ENCODE measurements at regions not wholly inside any gene's neighbourhood (a gene's known extent, or its start where the extent isn't known, plus 50 kb on each side); places are given as distances from the start of the nearest gene placed in this dataset.

- TF ChIP-seq CGGBP1 (CRISPR knock-in tag; IDR thresholded peaks at IDR 0.05) (no peak), KAT2B (IDR thresholded peaks at IDR 0.05; ENCODE audit: low read depth, low read length) (no peak), USF1 (CRISPR knock-in tag; IDR thresholded peaks at IDR 0.05) (no peak), RNF219 (CRISPR knock-in tag; IDR thresholded peaks at IDR 0.05) (no peak), BRF2 (IDR thresholded peaks at IDR 0.05; ENCODE audit: borderline replicate concordance, insufficient read depth, insufficient read length) (no peak), ESRRA (IDR thresholded peaks at IDR 0.05; ENCODE audit: borderline replicate concordance, low read depth) (no peak), ZNF12 (CRISPR knock-in tag; IDR thresholded peaks at IDR 0.05) (no peak), ZNF436 (CRISPR knock-in tag; IDR thresholded peaks at IDR 0.05) (no peak), TRIM25 (IDR thresholded peaks at IDR 0.05; ENCODE audit: borderline replicate concordance) (no peak), KDM1A (IDR thresholded peaks at IDR 0.05) (0 out of 4 replicates have a peak, but pooled peaks have one; percentile 10 to 17), YBX1 (IDR thresholded peaks at IDR 0.05) (no peak), MYC (IDR thresholded peaks at IDR 0.05; ENCODE audit: low read depth, low read length) (no peak), MYC (CRISPR knock-in tag; IDR thresholded peaks at IDR 0.05; ENCODE audit: borderline replicate concordance, low read depth) (no peak), BCOR (IDR thresholded peaks at IDR 0.05) (peak; percentile 52; the same call in 1 of the 2 replicates), ZNF384 (IDR thresholded peaks at IDR 0.05; ENCODE audit: low read depth, low read length) (no peak), RBM25 (IDR thresholded peaks at IDR 0.05; ENCODE audit: low read depth, low read length, severe bottlenecking) (peak; percentile 84), ZNF121 (CRISPR knock-in tag; conservative IDR thresholded peaks at IDR 0.05) (no peak)
Measured at GRCh38 chr19:7401694-7402093, 53.0 kb downstream of the ARHGEF18 start (continued).
